ENCODE measurements at regions not wholly inside any gene's neighbourhood (a gene's known extent, or its start where the extent isn't known, plus 50 kb on each side); places are given as distances from the start of the nearest gene placed in this dataset.

DNA sequence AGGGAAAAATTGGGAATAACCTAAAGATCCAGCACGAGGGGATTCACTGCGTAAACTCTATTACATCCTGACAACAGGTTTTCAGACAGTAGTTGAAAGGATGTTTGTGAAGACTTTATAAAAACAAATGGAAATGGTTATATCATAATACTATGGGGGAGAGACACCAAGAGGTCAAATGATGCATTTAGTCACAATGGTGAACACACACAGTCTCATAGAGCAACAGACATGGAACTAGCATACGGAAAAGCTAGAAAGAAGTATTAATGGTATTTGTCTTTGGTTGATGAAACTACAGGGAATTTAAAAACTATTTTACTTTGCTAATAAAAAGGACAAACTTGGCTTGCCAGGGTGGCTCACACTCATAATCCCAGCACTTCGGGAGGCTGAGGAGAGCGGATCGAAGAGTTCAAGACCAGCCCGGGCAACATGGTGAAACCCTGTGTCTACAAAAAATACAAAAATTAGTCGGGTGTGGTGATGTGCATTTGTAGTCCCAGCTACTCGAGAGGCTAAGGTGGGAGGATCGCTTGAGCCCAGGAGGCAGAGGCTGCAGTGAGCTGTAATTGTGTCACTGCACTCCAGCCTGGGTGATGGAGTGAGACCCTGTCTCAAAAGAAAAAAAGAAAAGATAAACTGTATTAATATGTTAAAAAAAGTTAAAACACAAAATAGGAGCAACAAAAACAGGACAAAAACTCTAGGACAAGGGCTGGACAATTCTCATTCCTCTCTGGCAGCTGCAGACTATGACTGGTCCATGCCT is 94.8 kb downstream of the MYCN start:
- TF ChIP-seq POLR2AphosphoS5 (IDR thresholded peaks at IDR 0.05; ENCODE audit: low read depth, low read length) (no peak), TAF1 (IDR thresholded peaks at IDR 0.05; ENCODE audit: borderline replicate concordance, insufficient read depth, low read length) (no peak), SIN3A (IDR thresholded peaks at IDR 0.05; ENCODE audit: borderline replicate concordance, insufficient read depth, low read length) (no peak)
- TF ChIP-seq, protein P1, sequence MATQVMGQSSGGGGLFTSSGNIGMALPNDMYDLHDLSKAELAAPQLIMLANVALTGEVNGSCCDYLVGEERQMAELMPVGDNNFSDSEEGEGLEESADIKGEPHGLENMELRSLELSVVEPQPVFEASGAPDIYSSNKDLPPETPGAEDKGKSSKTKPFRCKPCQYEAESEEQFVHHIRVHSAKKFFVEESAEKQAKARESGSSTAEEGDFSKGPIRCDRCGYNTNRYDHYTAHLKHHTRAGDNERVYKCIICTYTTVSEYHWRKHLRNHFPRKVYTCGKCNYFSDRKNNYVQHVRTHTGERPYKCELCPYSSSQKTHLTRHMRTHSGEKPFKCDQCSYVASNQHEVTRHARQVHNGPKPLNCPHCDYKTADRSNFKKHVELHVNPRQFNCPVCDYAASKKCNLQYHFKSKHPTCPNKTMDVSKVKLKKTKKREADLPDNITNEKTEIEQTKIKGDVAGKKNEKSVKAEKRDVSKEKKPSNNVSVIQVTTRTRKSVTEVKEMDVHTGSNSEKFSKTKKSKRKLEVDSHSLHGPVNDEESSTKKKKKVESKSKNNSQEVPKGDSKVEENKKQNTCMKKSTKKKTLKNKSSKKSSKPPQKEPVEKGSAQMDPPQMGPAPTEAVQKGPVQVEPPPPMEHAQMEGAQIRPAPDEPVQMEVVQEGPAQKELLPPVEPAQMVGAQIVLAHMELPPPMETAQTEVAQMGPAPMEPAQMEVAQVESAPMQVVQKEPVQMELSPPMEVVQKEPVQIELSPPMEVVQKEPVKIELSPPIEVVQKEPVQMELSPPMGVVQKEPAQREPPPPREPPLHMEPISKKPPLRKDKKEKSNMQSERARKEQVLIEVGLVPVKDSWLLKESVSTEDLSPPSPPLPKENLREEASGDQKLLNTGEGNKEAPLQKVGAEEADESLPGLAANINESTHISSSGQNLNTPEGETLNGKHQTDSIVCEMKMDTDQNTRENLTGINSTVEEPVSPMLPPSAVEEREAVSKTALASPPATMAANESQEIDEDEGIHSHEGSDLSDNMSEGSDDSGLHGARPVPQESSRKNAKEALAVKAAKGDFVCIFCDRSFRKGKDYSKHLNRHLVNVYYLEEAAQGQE (IDR thresholded peaks at IDR 0.05; ENCODE audit: insufficient read depth in 1 of 2, low read depth in 2 of 2, low read length in 2 of 2): no peak
